Neural cell (in vitro differentiated cells): ENCODE measurements at regions not wholly inside any gene's neighbourhood (a gene's known extent, or its start where the extent isn't known, plus 50 kb on each side); places are given as distances from the start of the nearest gene placed in this dataset.

Experiments used
- H2AFZ ChIP-seq: fragments of 200-600, 300-800 bp; sonication (generic), shearing (Covaris generic); 2 replicates; pipeline ENCODE4 v1.6.0; 2014; ENCODE audit warnings: low read depth, mild to moderate bottlenecking, antibody characterized with exemption, low read length, moderate library complexity
- H3F3A ChIP-seq: fragments of 200-600 bp; shearing (Covaris generic); 2 replicates; pipeline ENCODE4 v1.6.1; 2016; ENCODE audit warnings: mild to moderate bottlenecking, moderate library complexity, mixed read lengths, antibody characterized with exemption, low read length; ENCODE audit not compliant: insufficient read depth, poor library complexity, severe bottlenecking
- H3K27ac ChIP-seq: fragments of 200-600, 300-800 bp; sonication (generic), shearing (Covaris generic); 2 replicates; pipeline ENCODE4 v1.5.1; 2014; ENCODE audit warnings: mild to moderate bottlenecking, low read length, moderate library complexity
- H3K27me3 ChIP-seq: fragments of 300-800, 200-600 bp; sonication (generic), shearing (Covaris generic); 2 replicates; pipeline ENCODE4 v1.6.0; 2014; ENCODE audit warnings: mild to moderate bottlenecking, low read depth, low read length, moderate library complexity; ENCODE audit not compliant: insufficient read depth
- H3K36me3 ChIP-seq: fragments of 300-800, 200-600 bp; sonication (generic), shearing (Covaris generic); 2 replicates; pipeline ENCODE4 v1.5.1; 2014; ENCODE audit warnings: mild to moderate bottlenecking, antibody characterized with exemption, low read length, moderate library complexity; ENCODE audit not compliant: insufficient read depth
- H3K4me2 ChIP-seq: fragments of 300-800, 200-600 bp; sonication (generic), shearing (Covaris generic); 2 replicates; pipeline ENCODE4 v1.6.0; 2014; ENCODE audit warnings: mild to moderate bottlenecking, low read length
- H3K4me3 ChIP-seq: fragments of 300-800, 200-600 bp; sonication (generic), shearing (Covaris generic); 2 replicates; pipeline ENCODE4 v1.5.1; 2014; ENCODE audit warnings: mild to moderate bottlenecking, low read length, moderate library complexity
- H3K79me2 ChIP-seq: fragments of 200-600 bp; shearing (Covaris generic); replicated peaks from 2 replicates; pipeline ENCODE4 v1.6.0; 2014; ENCODE audit warnings: mild to moderate bottlenecking, low read length, moderate library complexity; ENCODE audit not compliant: insufficient read depth
- H3K9ac ChIP-seq: fragments of 300-800, 200-600 bp; sonication (generic), shearing (Covaris generic); 2 replicates; pipeline ENCODE4 v1.6.1; 2016; ENCODE audit warnings: mild to moderate bottlenecking, low read length, mixed read lengths
- H3K9me2 ChIP-seq: fragments of 200-600 bp; shearing (Covaris generic); 2 replicates; pipeline ENCODE4 v1.6.1; 2016; ENCODE audit warnings: mild to moderate bottlenecking, low read length, mixed read lengths; ENCODE audit not compliant: insufficient read depth
- H3K9me3 ChIP-seq: fragments of 200-600, 300-800 bp; sonication (generic), shearing (Covaris generic); 2 replicates; pipeline ENCODE4 v1.6.1; 2016; ENCODE audit warnings: mild to moderate bottlenecking, mixed run types, low read length, moderate library complexity, mixed read lengths
- H4K20me1 ChIP-seq: fragments of 200-600 bp; shearing (Covaris generic); 2 replicates; pipeline ENCODE4 v1.6.1; 2016; ENCODE audit warnings: mild to moderate bottlenecking, mixed run types; ENCODE audit not compliant: insufficient read depth
- CTCF ChIP-seq: fragments of 450-650 bp; IDR thresholded peaks from 2 replicates; pipeline ENCODE4 v1.5.1; 2014; ENCODE audit warnings: antibody characterized with exemption, mild to moderate bottlenecking, moderate library complexity; ENCODE audit not compliant: poor library complexity, severe bottlenecking
- EP300 ChIP-seq: fragments of 450-650 bp; conservative IDR thresholded peaks from 2 replicates; pipeline ENCODE4 v1.6.1; 2014; ENCODE audit warnings: antibody characterized with exemption, mild to moderate bottlenecking, moderate library complexity; ENCODE audit not compliant: poor library complexity, severe bottlenecking
- EZH2 ChIP-seq: fragments of 200-600, 300-800 bp; shearing (Covaris generic), sonication (generic); IDR thresholded peaks from 2 replicates; pipeline ENCODE4 v1.6.1; 2014; ENCODE audit warnings: antibody characterized with exemption, low read length, borderline replicate concordance, mild to moderate bottlenecking; ENCODE audit not compliant: insufficient read depth, poor library complexity, severe bottlenecking
- MXI1 ChIP-seq: fragments of 450-650 bp; conservative IDR thresholded peaks from 2 replicates; pipeline ENCODE4 v1.6.1; 2014; ENCODE audit warnings: antibody characterized with exemption, mild to moderate bottlenecking; ENCODE audit not compliant: poor library complexity, severe bottlenecking
- POLR2AphosphoS5 ChIP-seq: IDR thresholded peaks from 2 replicates; pipeline ENCODE4 v1.6.1; 2012
- RAD21 ChIP-seq: fragments of 450-650 bp; conservative IDR thresholded peaks from 2 replicates; pipeline ENCODE4 v1.6.1; 2014; ENCODE audit warnings: antibody characterized with exemption, mild to moderate bottlenecking, moderate library complexity
- REST ChIP-seq: IDR thresholded peaks from 2 replicates; pipeline ENCODE4 v1.6.1; 2012; ENCODE audit warnings: borderline replicate concordance
- SMC3 ChIP-seq: fragments of 450-650 bp; conservative IDR thresholded peaks from 2 replicates; pipeline ENCODE4 v1.6.1; 2014; ENCODE audit warnings: antibody characterized with exemption, mild to moderate bottlenecking, moderate library complexity; ENCODE audit not compliant: poor library complexity
- TAF1 ChIP-seq: IDR thresholded peaks from 2 replicates; pipeline ENCODE4 v1.6.1; 2012; ENCODE audit warnings: low read depth

- H3K4me2 ChIP-seq = no peak overlapping the region
Observed at GRCh38 chr13:105814902-105815250, 720.6 kb downstream of the EFNB2 start.

GRCh38 chr13:105814219-105814901 is 721.1 kb downstream of the EFNB2 start:
- Histone ChIP-seq H3K27ac (no peak overlapping the region), H3K4me3 (no peak overlapping the region), H4K20me1 (no peaks in the 10 kb centered on the region), H3K9ac (no peak overlapping the region), H3K9me3 (no peaks in the 10 kb centered on the region), H3K9me2 (no peaks in the 10 kb centered on the region), H3K79me2 (no peaks in the 10 kb centered on the region), H3K36me3 (no peaks in the 10 kb centered on the region), H3K27me3 (no peaks in the 10 kb centered on the region), H3K4me2 (no peak overlapping the region), H2AFZ (no peak overlapping the region), H3F3A (no peaks in the 10 kb centered on the region)
- TF ChIP-seq SMC3 = no peak
- TF ChIP-seq POLR2AphosphoS5 = no peak
- no peak for TF ChIP-seq MXI1
- TF ChIP-seq CTCF = no peak
- TF ChIP-seq EZH2 = no peak

More at GRCh38 chr13:105814902-105815250, 720.6 kb downstream of the EFNB2 start:
- H3K4me3 ChIP-seq = no peak overlapping the region
- TF ChIP-seq EZH2 (no peak), RAD21 (no peak), TAF1 (no peak), CTCF (no peak), SMC3 (no peak), EP300 (no peak), REST (no peak), MXI1 (no peak), POLR2AphosphoS5 (no peak)
- H3F3A ChIP-seq = no peaks in the 10 kb centered on the region
- H3K9me3 ChIP-seq = no peaks in the 10 kb centered on the region
- no peaks in the 10 kb centered on the region for H3K27me3 ChIP-seq
- H3K9ac ChIP-seq = no peak overlapping the region
- H2AFZ ChIP-seq = no peak overlapping the region
- no peaks in the 10 kb centered on the region for H4K20me1 ChIP-seq
- no peak overlapping the region for H3K27ac ChIP-seq
- no peaks in the 10 kb centered on the region for H3K79me2 ChIP-seq
- H3K36me3 ChIP-seq = no peaks in the 10 kb centered on the region
- H3K9me2 ChIP-seq = no peaks in the 10 kb centered on the region
